DND-41 (cell line): ENCODE measurements at regions not wholly inside any gene's neighbourhood (a gene's known extent, or its start where the extent isn't known, plus 50 kb on each side); places are given as distances from the start of the nearest gene placed in this dataset.

Experiments
- CTCF ChIP-seq: IDR thresholded peaks from 2 replicates; pipeline ENCODE4 v1.5.1; 2012; ENCODE audit warnings: borderline replicate concordance, low read length, moderate library complexity, mild to moderate bottlenecking; ENCODE audit not compliant: poor library complexity, severe bottlenecking; ENCODE audit errors: extremely low read depth
- EZH2 ChIP-seq: IDR thresholded peaks from 3 replicates; pipeline ENCODE4 v1.6.1; 2012; ENCODE audit warnings: borderline replicate concordance, low read depth, mild to moderate bottlenecking, moderate library complexity, low read length, inconsistent platforms; ENCODE audit not compliant: severe bottlenecking

DNA sequence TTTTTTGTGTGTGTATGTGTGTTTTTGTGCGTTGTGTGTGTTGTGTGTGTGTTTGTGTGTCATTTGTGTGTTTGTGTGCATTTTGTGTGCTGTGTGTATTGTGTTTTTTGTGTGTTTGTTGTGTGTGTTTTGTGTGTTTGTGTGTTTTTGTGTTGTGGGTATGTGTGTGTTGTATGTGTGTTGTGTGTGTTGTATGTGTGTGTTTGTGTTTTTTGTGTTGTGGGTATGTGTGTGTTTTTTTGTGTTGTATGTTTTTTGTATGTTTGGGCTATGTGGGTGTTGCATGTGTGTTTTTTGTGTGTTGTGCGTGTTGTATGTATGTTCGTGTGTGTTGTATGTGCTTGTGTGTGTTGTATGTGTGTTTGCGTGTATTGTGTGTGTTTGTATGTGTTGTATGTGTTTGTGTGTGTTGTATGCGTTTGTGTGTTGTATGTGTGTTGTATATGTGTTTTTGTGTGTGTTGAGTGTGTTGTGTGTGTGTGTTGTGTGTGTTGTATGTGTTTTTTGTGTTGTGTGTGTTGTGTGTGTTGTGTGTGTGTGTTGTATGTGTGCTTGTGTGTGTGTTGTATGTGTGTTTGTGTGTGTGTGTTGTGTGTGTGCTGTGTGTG is 275.3 kb downstream of the HRH4 start:
- TF ChIP-seq CTCF (no peak), EZH2 (no peak)
